ENCODE measurements at regions not wholly inside any gene's neighbourhood (a gene's known extent, or its start where the extent isn't known, plus 50 kb on each side); places are given as distances from the start of the nearest gene placed in this dataset.
"Not testable (repeated sequence)": the region's sequence is repeated elsewhere in the genome, so short reads cannot be mapped to it uniquely, and the experiment has no call there.

DNA sequence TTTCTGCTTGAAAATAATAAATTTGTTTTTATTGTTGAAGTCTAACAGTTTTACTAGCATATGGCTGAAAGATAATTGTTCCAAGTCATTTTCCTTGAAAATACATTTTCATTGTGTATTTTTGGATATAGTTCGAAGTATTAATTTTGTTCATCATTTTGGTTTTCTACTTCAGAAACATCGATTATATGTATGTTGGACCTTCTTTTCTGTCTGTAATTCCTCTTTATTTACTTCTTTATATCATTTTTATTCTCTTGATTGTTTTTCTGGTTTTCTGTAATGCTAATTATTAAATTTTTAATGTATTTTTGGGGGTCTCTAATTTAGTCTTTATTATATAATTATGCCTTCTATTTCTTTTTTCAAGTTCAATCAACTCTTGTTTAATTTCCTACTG, 407.1 kb upstream of the FRG1 start:
- TF ChIP-seq, protein P1, sequence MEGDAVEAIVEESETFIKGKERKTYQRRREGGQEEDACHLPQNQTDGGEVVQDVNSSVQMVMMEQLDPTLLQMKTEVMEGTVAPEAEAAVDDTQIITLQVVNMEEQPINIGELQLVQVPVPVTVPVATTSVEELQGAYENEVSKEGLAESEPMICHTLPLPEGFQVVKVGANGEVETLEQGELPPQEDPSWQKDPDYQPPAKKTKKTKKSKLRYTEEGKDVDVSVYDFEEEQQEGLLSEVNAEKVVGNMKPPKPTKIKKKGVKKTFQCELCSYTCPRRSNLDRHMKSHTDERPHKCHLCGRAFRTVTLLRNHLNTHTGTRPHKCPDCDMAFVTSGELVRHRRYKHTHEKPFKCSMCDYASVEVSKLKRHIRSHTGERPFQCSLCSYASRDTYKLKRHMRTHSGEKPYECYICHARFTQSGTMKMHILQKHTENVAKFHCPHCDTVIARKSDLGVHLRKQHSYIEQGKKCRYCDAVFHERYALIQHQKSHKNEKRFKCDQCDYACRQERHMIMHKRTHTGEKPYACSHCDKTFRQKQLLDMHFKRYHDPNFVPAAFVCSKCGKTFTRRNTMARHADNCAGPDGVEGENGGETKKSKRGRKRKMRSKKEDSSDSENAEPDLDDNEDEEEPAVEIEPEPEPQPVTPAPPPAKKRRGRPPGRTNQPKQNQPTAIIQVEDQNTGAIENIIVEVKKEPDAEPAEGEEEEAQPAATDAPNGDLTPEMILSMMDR (IDR thresholded peaks at IDR 0.05; ENCODE audit: insufficient read depth, low read depth, low read length, missing control alignments), result no peak

DNA sequence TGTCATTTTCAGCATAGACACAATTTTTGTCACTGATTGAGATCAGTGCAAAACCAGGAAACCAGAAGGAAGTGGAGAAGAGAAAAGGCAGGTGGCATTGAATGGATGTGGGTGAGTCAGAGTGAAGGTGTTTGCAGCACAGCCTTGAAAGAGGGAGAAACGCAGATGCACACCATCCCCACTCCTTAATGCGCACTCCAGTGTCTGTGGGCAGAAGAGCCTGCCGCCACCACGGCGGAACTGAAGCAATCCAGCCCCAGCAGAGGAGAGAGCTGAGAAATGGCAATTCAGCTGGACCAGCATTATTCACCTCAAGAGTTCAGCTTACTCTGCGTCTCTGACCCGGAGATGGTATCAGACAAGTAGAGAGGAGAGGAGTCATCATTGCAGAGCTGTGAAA, 393.1 kb upstream of the FRG1 start:
- no peak for DNase-seq (ENCODE audit: low read depth)
- H3K4me3 ChIP-seq (ENCODE audit: low read depth, low read length), result no peak overlapping the region
- TF ChIP-seq, protein P1 (IDR thresholded peaks at IDR 0.05; ENCODE audit: insufficient read depth, low read depth, low read length, missing control alignments), result no peak

More for the DNA sequence above, 407.1 kb upstream of the FRG1 start:
- H3K4me3 ChIP-seq (ENCODE audit: low read depth, low read length), result no peak overlapping the region
- no peak for DNase-seq (ENCODE audit: low read depth)

DNA sequence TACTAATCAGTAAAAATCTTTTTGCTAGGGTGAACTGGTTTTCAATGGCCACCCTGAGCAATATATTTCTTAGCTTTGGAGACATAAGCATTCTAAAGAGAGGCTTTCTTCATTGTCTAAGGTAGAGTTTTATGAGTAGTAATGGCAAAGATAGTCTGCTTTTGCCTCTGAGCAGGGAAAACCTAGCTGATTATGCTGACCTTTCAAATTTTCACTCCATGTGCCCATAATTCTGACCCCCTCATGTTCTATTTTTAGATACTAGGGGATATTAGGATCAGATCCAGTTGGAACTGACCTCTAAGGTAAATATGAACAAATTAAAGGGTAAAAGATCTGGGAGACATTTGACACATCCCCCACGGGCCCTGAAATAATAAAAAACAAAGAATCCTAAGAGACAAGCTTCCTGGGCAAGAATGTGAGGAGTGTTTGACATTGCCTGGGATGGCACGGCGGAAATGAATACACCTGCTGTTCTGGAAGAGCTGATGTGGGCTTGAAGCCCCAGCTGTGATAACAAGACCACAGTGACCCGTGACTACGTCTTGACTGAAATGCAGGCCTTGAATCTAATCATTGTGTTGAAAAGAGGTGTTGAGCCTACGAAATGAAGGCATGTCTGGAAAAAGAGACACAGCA, 392.1 kb upstream of the FRG1 start:
- H3K4me3 ChIP-seq (ENCODE audit: low read depth, low read length), result no peak overlapping the region
- no peak for DNase-seq (ENCODE audit: low read depth)
- TF ChIP-seq, protein P1 (IDR thresholded peaks at IDR 0.05; ENCODE audit: insufficient read depth, low read depth, low read length, missing control alignments), result no peak

DNA sequence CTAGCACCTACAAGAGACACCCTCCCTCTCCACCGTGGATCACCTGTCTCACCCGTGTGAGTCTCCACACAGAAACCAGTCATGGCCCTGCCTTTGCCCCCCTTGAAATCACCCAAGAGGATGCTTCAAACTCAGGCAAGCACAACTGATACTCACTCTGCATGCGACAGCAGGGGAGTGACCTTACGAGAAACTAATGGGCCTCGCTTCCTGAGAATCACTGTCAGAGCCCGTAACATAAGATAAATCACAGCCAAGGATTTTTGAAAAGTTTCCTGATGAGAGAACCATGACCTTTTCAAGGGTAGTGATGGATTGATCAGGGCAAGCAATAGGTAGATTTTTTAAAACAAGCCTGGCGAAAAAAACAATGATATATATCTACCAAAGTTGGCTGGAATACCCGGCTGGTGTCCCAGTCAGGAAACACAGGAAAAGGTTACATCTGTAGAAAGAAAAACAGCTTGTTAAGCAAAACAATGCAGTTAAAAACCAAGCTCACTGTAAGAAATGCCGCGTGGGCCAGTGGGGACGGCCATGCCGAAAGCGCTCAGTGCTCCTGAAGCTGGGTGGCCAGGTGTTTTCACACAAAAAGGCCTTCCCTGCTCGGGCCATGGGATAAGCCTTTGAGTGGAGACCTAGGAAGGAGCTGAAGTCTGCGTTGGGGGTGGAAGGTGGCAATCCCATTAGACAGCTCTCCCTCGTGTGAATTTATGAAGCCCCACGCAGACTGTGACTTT, 388.6 kb upstream of the FRG1 start:
- not testable (repeated sequence) for H3K4me3 ChIP-seq (ENCODE audit: low read depth, low read length); DNase-seq (ENCODE audit: low read depth)

DNA sequence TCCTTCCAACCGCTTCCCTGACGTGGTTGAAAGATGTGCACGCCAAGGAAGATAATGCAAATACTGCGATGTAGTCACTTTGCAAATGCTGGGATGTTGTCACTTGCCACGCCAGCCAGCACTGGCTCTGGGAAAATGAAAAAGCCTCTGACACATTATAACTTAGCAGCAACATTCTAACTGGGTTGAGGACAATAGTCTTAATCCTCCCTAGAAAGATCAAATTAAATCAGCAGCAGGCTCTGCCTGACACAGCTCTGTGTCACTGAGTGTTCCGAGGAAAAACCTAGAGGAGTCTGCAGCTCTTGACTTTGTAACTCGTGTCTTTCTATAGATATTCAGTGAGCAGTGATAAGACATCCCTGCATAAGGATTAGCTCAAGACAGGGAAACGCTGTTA, 380.1 kb upstream of the FRG1 start:
- H3K4me3 ChIP-seq (ENCODE audit: low read depth, low read length); DNase-seq (ENCODE audit: low read depth): not testable (repeated sequence)

DNA sequence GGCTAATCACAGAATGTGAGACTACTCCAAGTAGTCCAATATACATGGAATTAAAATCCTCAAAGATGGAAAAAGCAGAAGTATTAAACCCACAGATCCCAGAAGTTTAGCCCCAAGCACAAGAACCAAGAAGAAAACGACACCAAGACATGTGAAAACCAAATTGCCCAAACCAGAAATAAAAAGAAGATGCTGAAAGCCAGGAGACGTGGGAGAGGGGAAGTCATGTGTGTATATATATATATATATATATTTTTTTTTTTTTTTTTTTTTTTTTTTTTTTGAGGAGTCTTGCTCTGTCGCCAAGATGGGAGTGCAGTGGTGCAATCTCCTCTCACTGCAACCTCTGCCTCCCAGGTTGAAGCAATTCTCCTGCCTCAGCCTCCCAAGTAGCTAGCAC, 376.9 kb upstream of the FRG1 start:
- DNase-seq (ENCODE audit: low read depth), result not testable (repeated sequence)

DNA sequence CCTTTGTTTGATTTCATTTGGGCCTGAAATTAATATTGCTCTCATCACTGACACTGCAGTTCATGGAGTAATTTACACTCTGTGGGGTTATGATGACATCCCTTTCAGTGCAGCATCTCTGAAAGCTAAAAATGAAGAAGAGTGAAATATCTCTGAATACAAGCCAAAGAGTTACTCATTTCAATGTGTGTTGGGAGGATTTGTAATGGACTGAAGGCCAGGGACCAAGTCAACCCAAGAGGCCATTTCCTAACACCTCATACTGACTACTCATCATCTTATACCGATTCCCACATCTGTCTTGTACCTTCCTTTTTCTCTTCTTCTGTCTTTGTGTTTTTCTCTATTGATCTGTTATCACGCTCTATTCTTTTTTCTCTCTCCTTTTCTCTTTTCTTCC, 374.4 kb upstream of the FRG1 start:
- DNase-seq (ENCODE audit: low read depth); H3K4me3 ChIP-seq (ENCODE audit: low read depth, low read length): not testable (repeated sequence)

More for the DNA sequence above, 376.9 kb upstream of the FRG1 start:
- not testable (repeated sequence) for H3K4me3 ChIP-seq (ENCODE audit: low read depth, low read length)

DNA sequence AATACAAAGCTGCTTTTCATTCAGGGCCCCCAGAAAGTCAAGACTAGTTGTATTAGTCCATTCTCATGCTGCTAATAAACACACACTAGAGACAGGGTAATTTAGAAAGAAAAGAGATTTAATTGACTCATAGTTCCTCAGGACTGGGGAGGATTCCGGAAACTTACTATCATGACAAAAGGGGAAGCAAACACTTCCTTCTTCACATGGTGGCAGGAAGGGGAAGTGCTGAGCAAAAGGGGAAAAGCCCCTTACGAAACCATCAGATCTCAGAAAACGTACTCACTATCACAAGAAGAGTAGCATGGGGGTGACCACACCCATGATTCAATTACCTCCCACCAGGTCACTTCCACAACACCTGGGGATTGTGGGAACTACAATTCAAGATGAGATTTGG, 373.8 kb upstream of the FRG1 start:
- not testable (repeated sequence) for H3K4me3 ChIP-seq (ENCODE audit: low read depth, low read length); DNase-seq (ENCODE audit: low read depth)

DNA sequence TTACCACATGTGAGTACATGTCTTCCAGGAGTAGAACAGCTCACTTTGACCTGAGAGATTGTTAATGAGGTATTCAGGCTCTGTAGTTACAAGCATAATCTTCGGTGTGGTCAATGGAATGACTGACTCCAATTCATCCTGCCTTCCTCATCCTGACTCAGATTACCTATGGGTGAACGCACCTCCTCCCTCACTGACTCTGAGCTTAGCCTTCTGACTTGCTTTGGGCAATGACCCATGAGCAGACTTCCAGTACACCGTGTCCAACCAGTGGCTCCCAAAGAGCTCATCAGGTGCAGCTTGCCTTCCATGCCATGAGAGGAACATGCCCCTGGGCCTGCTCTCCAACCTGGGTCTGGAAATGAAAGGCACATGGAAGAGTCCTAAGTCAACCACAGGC, 361.0 kb upstream of the FRG1 start:
- not testable (repeated sequence) for H3K4me3 ChIP-seq (ENCODE audit: low read depth, low read length); DNase-seq (ENCODE audit: low read depth)

DNA sequence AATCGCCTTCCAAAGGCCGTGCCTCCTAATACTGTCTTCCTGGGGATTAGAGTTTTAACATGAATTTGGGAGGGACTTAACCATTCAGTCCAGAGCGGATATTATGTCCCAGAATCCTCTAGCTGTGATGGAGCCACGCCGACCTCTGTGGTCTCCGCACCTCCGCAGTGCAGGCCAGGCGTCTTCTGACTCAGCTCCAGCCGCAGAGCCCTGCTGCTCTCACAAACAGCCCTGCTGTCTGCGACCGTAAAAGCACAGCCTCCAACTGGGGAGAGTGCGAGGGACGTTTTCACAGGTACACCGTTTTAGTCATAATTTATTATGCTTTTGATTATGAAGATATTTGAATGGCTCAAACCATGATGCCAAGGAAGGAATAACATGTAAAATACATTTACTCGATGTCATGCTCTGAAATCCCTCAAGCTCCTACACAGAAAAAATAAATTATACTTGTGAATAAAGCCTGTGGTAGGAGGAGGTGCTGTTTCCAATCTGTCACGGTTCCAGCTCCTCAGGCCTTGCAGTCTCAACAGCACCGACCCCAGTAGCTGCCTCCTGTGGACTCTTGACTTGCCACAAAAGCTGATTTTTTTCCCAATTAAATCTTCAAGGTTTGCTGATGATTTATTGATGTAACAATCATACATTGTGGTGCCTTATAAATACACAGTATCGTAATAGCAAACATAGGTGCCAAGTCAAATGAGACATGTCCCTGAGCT, 353.6 kb upstream of the FRG1 start:
- DNase-seq (ENCODE audit: low read depth); H3K4me3 ChIP-seq (ENCODE audit: low read depth, low read length): not testable (repeated sequence)

DNA sequence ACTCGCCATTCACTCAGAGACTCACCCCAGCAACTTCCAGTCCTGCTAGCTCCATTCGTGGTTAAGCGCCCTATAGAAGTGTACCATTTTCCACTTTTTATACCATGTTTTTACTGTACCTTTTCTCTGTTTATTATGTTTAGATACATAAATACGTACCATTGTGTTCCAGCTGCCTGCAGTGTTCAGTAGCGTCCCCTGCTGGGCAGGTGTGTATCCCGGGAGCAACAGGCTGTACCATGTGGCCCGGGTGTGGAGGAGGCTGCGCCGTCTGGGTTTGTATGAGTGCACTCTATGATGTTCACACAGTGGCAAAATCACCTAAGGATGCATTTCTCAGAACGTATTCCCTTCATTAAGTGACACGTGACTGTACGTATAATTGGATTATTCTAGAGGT, 351.5 kb upstream of the FRG1 start:
- H3K4me3 ChIP-seq (ENCODE audit: low read depth, low read length); DNase-seq (ENCODE audit: low read depth): not testable (repeated sequence)
